GM12874 (cell line): ENCODE measurements at regions not wholly inside any gene's neighbourhood (a gene's known extent, or its start where the extent isn't known, plus 50 kb on each side); places are given as distances from the start of the nearest gene placed in this dataset.

Source experiments
- CTCF ChIP-seq: IDR thresholded peaks from 2 replicates; pipeline ENCODE4 v1.5.1; 2011; ENCODE audit warnings: low read depth, mild to moderate bottlenecking, control low read depth, low read length, moderate library complexity; ENCODE audit not compliant: insufficient read depth

- no peak for TF ChIP-seq CTCF
These were observed 155.1 kb downstream of the PTPRU start for GRCh38 chr1:29391362-29391880.

- TF ChIP-seq CTCF, result no peak
These were observed 154.4 kb downstream of the PTPRU start for GRCh38 chr1:29390491-29391361.

GRCh38 chr1:29390075-29390474 lies 153.8 kb downstream of the PTPRU start:
- TF ChIP-seq CTCF, result no peak

GRCh38 chr1:29389533-29390041 lies 153.3 kb downstream of the PTPRU start:
- no peak for TF ChIP-seq CTCF

- no peak for TF ChIP-seq CTCF
These were observed 152.6 kb downstream of the PTPRU start for GRCh38 chr1:29388884-29389283.

- no peak for TF ChIP-seq CTCF
These were observed 151.8 kb downstream of the PTPRU start for GRCh38 chr1:29388170-29388569.

- TF ChIP-seq CTCF, result no peak
These were observed 150.9 kb downstream of the PTPRU start for GRCh38 chr1:29387210-29387609.
